ENCODE measurements at regions not wholly inside any gene's neighbourhood (a gene's known extent, or its start where the extent isn't known, plus 50 kb on each side); places are given as distances from the start of the nearest gene placed in this dataset.

DNA sequence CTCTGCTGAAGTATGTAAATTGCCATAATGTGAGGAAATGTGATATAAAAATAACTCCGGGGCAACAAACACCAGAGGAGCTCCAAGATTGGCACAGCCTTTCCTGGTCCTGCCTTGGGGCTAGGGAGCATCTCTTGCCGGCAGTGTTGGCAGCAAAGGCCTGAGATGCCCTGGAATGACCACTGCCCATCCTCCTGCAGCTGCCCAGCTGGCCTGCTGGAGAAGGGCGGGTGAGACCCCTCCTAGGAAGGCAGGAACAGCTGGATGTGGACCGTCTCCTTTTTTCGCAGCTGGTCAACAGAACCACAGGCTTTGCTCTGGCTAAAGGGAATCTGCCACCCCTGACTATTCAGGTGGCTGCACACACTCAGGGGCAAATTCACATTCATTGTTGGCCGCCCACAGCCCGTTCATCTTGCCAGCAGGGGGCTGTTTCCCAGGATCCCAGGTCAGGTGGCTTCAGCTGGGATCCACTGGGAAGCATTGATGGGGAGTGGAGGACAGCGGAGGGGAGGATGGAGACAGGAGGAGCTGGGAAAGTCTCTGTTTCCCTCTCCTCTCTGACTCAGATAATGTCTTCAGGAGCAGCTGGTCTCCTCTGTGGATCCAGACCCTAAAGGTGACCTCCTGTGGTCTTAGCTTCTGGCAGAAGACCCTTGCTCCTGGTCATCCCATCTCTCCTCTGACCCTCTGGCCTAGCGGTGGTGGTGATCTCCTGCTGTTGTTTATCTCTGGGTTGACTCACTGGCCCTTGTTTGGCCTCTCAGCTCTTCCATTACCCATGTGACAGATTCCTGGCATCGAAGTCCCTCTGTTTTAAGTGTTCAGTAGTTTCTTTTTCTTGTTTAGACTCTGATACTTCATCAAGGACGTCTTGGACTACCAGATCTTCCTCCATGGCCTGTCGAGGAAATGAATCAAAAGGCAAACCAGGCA is 336.7 kb downstream of the DHX35 start:
- TF ChIP-seq, protein P1, sequence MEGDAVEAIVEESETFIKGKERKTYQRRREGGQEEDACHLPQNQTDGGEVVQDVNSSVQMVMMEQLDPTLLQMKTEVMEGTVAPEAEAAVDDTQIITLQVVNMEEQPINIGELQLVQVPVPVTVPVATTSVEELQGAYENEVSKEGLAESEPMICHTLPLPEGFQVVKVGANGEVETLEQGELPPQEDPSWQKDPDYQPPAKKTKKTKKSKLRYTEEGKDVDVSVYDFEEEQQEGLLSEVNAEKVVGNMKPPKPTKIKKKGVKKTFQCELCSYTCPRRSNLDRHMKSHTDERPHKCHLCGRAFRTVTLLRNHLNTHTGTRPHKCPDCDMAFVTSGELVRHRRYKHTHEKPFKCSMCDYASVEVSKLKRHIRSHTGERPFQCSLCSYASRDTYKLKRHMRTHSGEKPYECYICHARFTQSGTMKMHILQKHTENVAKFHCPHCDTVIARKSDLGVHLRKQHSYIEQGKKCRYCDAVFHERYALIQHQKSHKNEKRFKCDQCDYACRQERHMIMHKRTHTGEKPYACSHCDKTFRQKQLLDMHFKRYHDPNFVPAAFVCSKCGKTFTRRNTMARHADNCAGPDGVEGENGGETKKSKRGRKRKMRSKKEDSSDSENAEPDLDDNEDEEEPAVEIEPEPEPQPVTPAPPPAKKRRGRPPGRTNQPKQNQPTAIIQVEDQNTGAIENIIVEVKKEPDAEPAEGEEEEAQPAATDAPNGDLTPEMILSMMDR (conservative IDR thresholded peaks at IDR 0.05; ENCODE audit: control insufficient read depth, insufficient read depth, low read depth, low read length) = no peak
- no peak overlapping the region for H3K4me3 ChIP-seq (ENCODE audit: control insufficient read depth, low read depth, low read length)
- DNase-seq (ENCODE audit: low read depth) = peak; percentile 14

DNA sequence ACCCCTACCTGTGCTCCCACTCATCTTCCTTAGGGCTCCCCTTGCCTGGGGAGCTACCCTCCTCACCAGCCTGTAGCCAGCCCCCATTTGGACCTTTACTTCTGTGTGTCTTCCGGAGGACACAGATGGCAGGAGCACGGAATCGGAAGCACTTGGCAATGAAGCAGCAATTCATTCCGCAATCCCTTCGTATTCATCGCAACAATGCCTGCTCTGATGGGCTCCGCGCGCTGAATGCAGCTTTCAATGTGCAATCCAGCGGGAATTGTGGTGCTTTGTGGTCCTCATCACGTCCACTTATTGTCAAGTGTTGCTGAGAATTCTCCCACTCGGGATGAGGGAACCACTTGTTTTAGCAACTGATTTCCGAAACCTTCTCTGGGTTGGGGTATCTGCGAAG is 336.0 kb downstream of the DHX35 start:
- TF ChIP-seq, protein P1 (conservative IDR thresholded peaks at IDR 0.05; ENCODE audit: control insufficient read depth, insufficient read depth, low read depth, low read length) = no peak
- DNase-seq (ENCODE audit: low read depth) = no peak

DNA sequence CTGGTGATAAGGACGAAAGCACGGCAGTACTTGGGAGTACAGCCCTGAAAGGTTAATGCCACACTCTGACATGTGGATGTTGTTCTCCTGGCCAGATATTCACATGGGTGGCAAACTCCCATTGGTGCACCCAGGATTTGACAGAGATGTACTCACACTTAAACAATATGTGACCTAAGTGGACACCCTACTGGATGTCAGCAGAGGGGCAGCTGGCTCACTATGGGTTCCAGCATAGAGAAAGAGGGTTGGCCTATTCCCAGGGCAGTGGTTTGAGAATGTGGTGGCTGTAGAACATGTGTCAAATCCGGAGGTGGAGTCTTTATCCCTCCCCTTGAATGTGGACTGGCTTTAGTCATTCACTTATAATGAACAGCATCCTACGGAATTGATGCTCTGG is 333.2 kb downstream of the DHX35 start:
- TF ChIP-seq, protein P1 (conservative IDR thresholded peaks at IDR 0.05; ENCODE audit: control insufficient read depth, insufficient read depth, low read depth, low read length) = no peak
- DNase-seq (ENCODE audit: low read depth) = no peak
- no peak overlapping the region for H3K4me3 ChIP-seq (ENCODE audit: control insufficient read depth, low read depth, low read length)

More for the DNA sequence above, 336.0 kb downstream of the DHX35 start:
- no peak overlapping the region for H3K4me3 ChIP-seq (ENCODE audit: control insufficient read depth, low read depth, low read length)

DNA sequence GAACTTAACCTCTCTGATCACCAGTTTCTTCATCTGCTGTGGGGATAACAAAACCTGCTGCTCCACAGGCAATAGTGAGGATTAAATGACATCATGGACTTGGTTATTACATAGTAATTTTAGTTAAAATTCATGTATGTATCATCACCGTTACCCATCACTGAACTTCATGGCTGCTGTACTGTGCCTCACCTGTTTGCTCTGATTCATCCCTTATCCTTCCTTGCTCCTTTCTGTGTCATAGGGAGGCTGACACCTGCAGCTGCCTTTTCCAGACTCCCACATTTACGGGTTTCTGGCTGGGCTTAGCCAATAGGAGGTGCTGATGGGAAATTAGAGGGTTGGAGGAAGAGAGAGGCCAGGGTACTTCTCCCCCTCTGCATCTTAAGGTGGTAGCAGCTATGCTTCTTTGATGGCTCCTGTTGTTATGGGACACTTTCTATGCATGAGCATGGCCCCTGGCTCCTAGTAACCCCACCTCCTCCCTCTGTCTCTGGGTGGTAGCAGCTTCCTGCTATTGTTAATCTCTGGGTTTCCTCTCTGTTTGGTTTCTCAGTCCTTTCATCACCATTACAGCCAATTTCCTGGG is 332.1 kb downstream of the DHX35 start:
- no peak overlapping the region for H3K4me3 ChIP-seq (ENCODE audit: control insufficient read depth, low read depth, low read length)
- TF ChIP-seq, protein P1 (conservative IDR thresholded peaks at IDR 0.05; ENCODE audit: control insufficient read depth, insufficient read depth, low read depth, low read length) = no peak
- no peak for DNase-seq (ENCODE audit: low read depth)

DNA sequence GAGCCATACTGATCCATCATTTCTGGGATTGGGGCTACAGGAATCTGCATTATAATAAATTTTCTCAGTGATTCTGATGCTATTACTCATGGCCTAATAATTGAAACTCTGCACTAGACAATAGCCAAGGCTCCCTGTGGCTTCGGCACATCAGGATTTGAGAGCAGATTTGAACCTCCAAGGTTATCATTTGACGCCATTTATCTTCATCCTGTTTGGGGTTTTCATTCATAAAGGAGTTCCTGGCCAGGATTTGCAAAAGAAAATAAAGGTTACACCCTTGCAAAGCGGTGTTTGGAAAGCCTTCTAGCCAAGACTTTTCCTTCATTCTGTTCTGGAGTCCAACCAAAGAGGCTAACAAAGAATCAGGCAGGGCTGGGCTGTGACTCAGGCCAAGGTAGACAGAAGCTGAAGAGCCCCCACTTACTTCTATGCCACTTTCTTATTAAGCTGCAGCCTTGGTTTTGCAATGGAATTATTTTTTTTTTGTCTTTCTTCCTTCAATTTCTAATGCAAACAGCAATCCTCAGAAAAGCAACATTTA is 330.1 kb downstream of the DHX35 start:
- TF ChIP-seq, protein P1 (conservative IDR thresholded peaks at IDR 0.05; ENCODE audit: control insufficient read depth, insufficient read depth, low read depth, low read length) = no peak
- no peak for DNase-seq (ENCODE audit: low read depth)
- H3K4me3 ChIP-seq (ENCODE audit: control insufficient read depth, low read depth, low read length) = no peak overlapping the region

DNA sequence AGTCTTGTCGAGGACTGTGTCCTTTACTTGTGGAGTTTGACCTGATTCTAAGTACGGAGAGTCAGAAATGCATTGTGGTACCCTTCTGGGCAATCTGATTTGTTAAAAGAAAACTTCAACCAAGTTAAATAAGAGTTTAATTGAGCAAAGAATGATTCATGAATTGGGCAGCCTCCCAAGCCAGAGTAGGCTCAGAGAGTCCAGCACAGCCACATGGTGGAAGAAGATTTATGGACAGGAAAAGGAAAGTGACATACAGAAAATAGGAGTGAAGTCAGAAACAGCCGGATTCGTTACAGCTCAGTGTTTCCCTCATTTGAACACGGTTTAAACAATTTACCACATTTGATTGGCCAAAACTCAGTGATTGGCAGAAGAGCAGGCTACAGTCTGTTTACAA is 329.2 kb downstream of the DHX35 start:
- TF ChIP-seq, protein P1 (conservative IDR thresholded peaks at IDR 0.05; ENCODE audit: control insufficient read depth, insufficient read depth, low read depth, low read length) = no peak
- peak; percentile 75 for DNase-seq (ENCODE audit: low read depth)
- H3K4me3 ChIP-seq (ENCODE audit: control insufficient read depth, low read depth, low read length) = no peak overlapping the region
